HG02973 (cell line): ENCODE measurements at regions not wholly inside any gene's neighbourhood (a gene's known extent, or its start where the extent isn't known, plus 50 kb on each side); places are given as distances from the start of the nearest gene placed in this dataset.
"Not testable (repeated sequence)": the region's sequence is repeated elsewhere in the genome, so short reads cannot be mapped to it uniquely, and the experiment has no call there.

Source experiments
- ATAC-seq: cut with Tn5 transposase; IDR thresholded peaks from one replicate; pipeline ENCODE4 v1.9.1; 2021; ENCODE audit warnings: moderate library complexity; ENCODE audit not compliant: unreplicated experiment

GRCh38 chr5:101664071-101664791 is 631.9 kb downstream of the SLCO4C1 start:
- no peak for ATAC-seq

- no peak for ATAC-seq
These were observed 632.5 kb downstream of the SLCO4C1 start for GRCh38 chr5:101663543-101663942.

GRCh38 chr5:101662263-101662662 is 633.8 kb downstream of the SLCO4C1 start:
- no peak for ATAC-seq

- ATAC-seq, result no peak
These were observed 637.7 kb downstream of the SLCO4C1 start for GRCh38 chr5:101658433-101658832.

GRCh38 chr5:101653996-101654395 is 642.1 kb downstream of the SLCO4C1 start:
- ATAC-seq, result no peak

GRCh38 chr5:101647861-101648260 is 648.2 kb downstream of the SLCO4C1 start:
- no peak for ATAC-seq

- no peak for ATAC-seq
These were observed 652.3 kb downstream of the SLCO4C1 start for GRCh38 chr5:101643794-101644193.

GRCh38 chr5:101637599-101637998 is 658.5 kb downstream of the SLCO4C1 start:
- no peak for ATAC-seq

- ATAC-seq, result not testable (repeated sequence)
These were observed 668.3 kb downstream of the SLCO4C1 start for GRCh38 chr5:101627770-101628169.

GRCh38 chr5:101626572-101626971 is 669.5 kb downstream of the SLCO4C1 start:
- ATAC-seq, result no peak

- ATAC-seq, result no peak
These were observed 685.0 kb downstream of the SLCO4C1 start for GRCh38 chr5:101611039-101611438.

GRCh38 chr5:101608322-101608721 is 687.8 kb downstream of the SLCO4C1 start:
- ATAC-seq, result no peak

GRCh38 chr5:101605700-101606099 is 690.4 kb downstream of the SLCO4C1 start:
- no peak for ATAC-seq

GRCh38 chr5:101600614-101601013 is 695.5 kb downstream of the SLCO4C1 start:
- no peak for ATAC-seq

- no peak for ATAC-seq
These were observed 687.3 kb upstream of the ST8SIA4 start for GRCh38 chr5:101590384-101590783.

GRCh38 chr5:101585366-101585765 is 682.3 kb upstream of the ST8SIA4 start:
- ATAC-seq, result no peak

GRCh38 chr5:101580591-101580990 is 677.5 kb upstream of the ST8SIA4 start:
- ATAC-seq, result no peak

- ATAC-seq, result no peak
These were observed 670.9 kb upstream of the ST8SIA4 start for GRCh38 chr5:101574017-101574416.

- ATAC-seq, result no peak
These were observed 657.9 kb upstream of the ST8SIA4 start for GRCh38 chr5:101561018-101561417.

GRCh38 chr5:101543780-101544179 is 640.7 kb upstream of the ST8SIA4 start:
- no peak for ATAC-seq

GRCh38 chr5:101539315-101539714 is 636.2 kb upstream of the ST8SIA4 start:
- no peak for ATAC-seq

- no peak for ATAC-seq
These were observed 632.5 kb upstream of the ST8SIA4 start for GRCh38 chr5:101535626-101536025.

GRCh38 chr5:101534491-101535110 is 631.5 kb upstream of the ST8SIA4 start:
- no peak for ATAC-seq
